ENCODE measurements at regions not wholly inside any gene's neighbourhood (a gene's known extent, or its start where the extent isn't known, plus 50 kb on each side); places are given as distances from the start of the nearest gene placed in this dataset.

DNA sequence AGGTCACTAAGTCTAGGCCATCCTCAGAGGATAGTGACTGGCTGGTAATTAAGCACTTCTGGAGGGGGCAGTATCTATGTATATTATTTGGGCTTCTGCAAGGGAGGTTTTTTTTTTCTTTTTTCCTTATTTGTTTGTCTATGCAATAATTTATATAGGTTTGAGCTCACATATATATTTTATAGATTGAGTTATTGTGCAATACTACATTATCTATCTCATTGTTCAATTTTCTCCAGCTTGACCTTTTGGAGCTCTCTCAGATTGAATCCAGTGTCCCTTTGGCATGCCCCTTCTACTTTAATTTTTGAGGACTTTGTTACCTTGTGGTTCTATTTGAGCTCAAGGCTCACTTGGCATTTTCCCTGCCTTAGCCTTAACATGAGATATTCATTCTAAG is 852.1 kb downstream of the KCNT2 start:
- Histone ChIP-seq H3K9me1 (ENCODE audit: control insufficient read depth, insufficient read depth, low read length) (no peaks in the 10 kb centered on the region), H3K27ac (ENCODE audit: extremely low read depth, low read depth, low read length) (no peak overlapping the region), H2AFZ (ENCODE audit: low read depth, low read length) (no peak overlapping the region), H3K4me3 (no peak overlapping the region), H3K4me2 (ENCODE audit: insufficient read depth, low read length) (no peak overlapping the region), H3K9ac (ENCODE audit: insufficient read depth in 1 of 2, low read depth in 2 of 2, low read length in 2 of 2) (no peak overlapping the region), H3K79me2 (ENCODE audit: control insufficient read depth, insufficient read depth, low read length) (no peaks in the 10 kb centered on the region), H3K27me3 (ENCODE audit: control insufficient read depth in 2 of 2, insufficient read depth in 2 of 2, low read length in 2 of 2) (no peaks in the 10 kb centered on the region), H3K36me3 (ENCODE audit: control insufficient read depth, insufficient read depth, low read length) (no peaks in the 10 kb centered on the region), H3K9me3 (replicated peaks; ENCODE audit: control insufficient read depth, insufficient read depth, low read depth, low read length) (no peaks in the 10 kb centered on the region), H3K4me1 (replicated peaks in 1 of 2; ENCODE audit: control insufficient read depth in 2 of 2, insufficient read depth in 2 of 2, low read length in 2 of 2) (no peaks in the 10 kb centered on the region), H4K20me1 (replicated peaks; ENCODE audit: control insufficient read depth, insufficient read depth, low read length) (no peaks in the 10 kb centered on the region)
- TF ChIP-seq, protein P1, sequence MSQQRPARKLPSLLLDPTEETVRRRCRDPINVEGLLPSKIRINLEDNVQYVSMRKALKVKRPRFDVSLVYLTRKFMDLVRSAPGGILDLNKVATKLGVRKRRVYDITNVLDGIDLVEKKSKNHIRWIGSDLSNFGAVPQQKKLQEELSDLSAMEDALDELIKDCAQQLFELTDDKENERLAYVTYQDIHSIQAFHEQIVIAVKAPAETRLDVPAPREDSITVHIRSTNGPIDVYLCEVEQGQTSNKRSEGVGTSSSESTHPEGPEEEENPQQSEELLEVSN (IDR thresholded peaks at IDR 0.05; ENCODE audit: borderline replicate concordance in 1 of 2, extremely low read depth in 1 of 2, insufficient read depth in 1 of 2, insufficient read length in 1 of 2, low read depth in 1 of 2, low read length in 1 of 2, poor library complexity in 1 of 2, severe bottlenecking in 1 of 2), result no peak
- TF ChIP-seq CREM (IDR thresholded peaks at IDR 0.05; ENCODE audit: low read depth) (no peak), CEBPB (tag; IDR thresholded peaks at IDR 0.05) (peak; percentile 69), CEBPG (CRISPR knock-in tag; IDR thresholded peaks at IDR 0.05) (no peak), CEBPG (tag; conservative IDR thresholded peaks at IDR 0.05 in 1 of 2, IDR thresholded peaks at IDR 0.05 in 1 of 2) (peak; percentile 18 to 90; a peak in 2 of 4 replicates), SAFB2 (IDR thresholded peaks at IDR 0.05; ENCODE audit: borderline replicate concordance, low read depth, low read length, severe bottlenecking) (no peak), RB1 (IDR thresholded peaks at IDR 0.05; ENCODE audit: low read depth) (no peak), HDAC8 (tag; IDR thresholded peaks at IDR 0.05) (no peak)
- FAIRE-seq (no peak), DNase-seq (ENCODE audit: extremely low read depth in 1 of 4, low spot score in 3 of 4) (no peak), ATAC-seq (no peak)
- POLR2A ChIA-PET, result no interaction called here
- CTCF ChIA-PET (ENCODE audit: low intra/inter-chr PET ratio), result no interaction called here
- no TSS peak for BruUV-seq (replicated peaks)
- intact Hi-C loops (cut with micrococcal nuclease), result no loop called here
- in situ Hi-C loops (cut with MboI), result no loop called here

Data from K562 (cell line).